Right renal pelvis (tissue), 4 donors: ENCODE measurements at regions not wholly inside any gene's neighbourhood (a gene's known extent, or its start where the extent isn't known, plus 50 kb on each side); places are given as distances from the start of the nearest gene placed in this dataset.
A peak's percentile ranks its signal among the peaks of the same experiment; 100 is the strongest.
"Not testable (repeated sequence)": the region's sequence is repeated elsewhere in the genome, so short reads cannot be mapped to it uniquely, and the experiment has no call there.

Experiments used
- DNase-seq, 4 donors: peaks; one replicate each; pipeline ENCODE4 v3.0.0-alpha.2; 2013; ENCODE audit warnings: low read depth in 4 of 4, low spot score in 3 of 4, missing footprints in 1 of 4

- no peak for DNase-seq
Observed at GRCh38 chr11:89613911-89614310, 96.2 kb upstream of the TRIM77 start.

- peak in 2 of 4 donors; percentile 20 to 41 for DNase-seq
Observed at GRCh38 chr11:89614428-89614827, 95.7 kb upstream of the TRIM77 start.

GRCh38 chr11:89615642-89616041 is 94.5 kb upstream of the TRIM77 start:
- not testable (repeated sequence) for DNase-seq

- not testable (repeated sequence) for DNase-seq
Observed at GRCh38 chr11:89616161-89616560, 93.9 kb upstream of the TRIM77 start.

GRCh38 chr11:89616999-89617602 is 93.0 kb upstream of the TRIM77 start:
- not testable (repeated sequence) for DNase-seq

GRCh38 chr11:89620721-89621120 is 89.4 kb upstream of the TRIM77 start:
- not testable (repeated sequence) for DNase-seq

GRCh38 chr11:89625171-89625570 is 84.9 kb upstream of the TRIM77 start:
- DNase-seq = no peak

- DNase-seq = no peak
Observed at GRCh38 chr11:89626366-89626765, 83.7 kb upstream of the TRIM77 start.

- not testable (repeated sequence) for DNase-seq
Observed at GRCh38 chr11:89626881-89627280, 83.2 kb upstream of the TRIM77 start.

- no peak for DNase-seq
Observed at GRCh38 chr11:89633135-89633705, 76.9 kb upstream of the TRIM77 start.

- not testable (repeated sequence) for DNase-seq
Observed at GRCh38 chr11:89640777-89641176, 69.3 kb upstream of the TRIM77 start.

GRCh38 chr11:89648232-89648631 is 61.9 kb upstream of the TRIM77 start:
- DNase-seq = not testable (repeated sequence)

GRCh38 chr11:89648996-89649395 is 61.1 kb upstream of the TRIM77 start:
- DNase-seq = not testable (repeated sequence)

- DNase-seq = not testable (repeated sequence)
Observed at GRCh38 chr11:89654669-89655068, 55.4 kb upstream of the TRIM77 start.

GRCh38 chr11:89658767-89659166 is 51.3 kb upstream of the TRIM77 start:
- not testable (repeated sequence) for DNase-seq

- not testable (repeated sequence) for DNase-seq
Observed at GRCh38 chr11:89659414-89659813, 50.7 kb upstream of the TRIM77 start.

- no peak for DNase-seq
Observed at GRCh38 chr11:89660234-89660633, 49.9 kb upstream of the TRIM77 start.
